ENCODE measurements at regions not wholly inside any gene's neighbourhood (a gene's known extent, or its start where the extent isn't known, plus 50 kb on each side); places are given as distances from the start of the nearest gene placed in this dataset.

- H3K27ac ChIP-seq = no peak overlapping the region
- TF ChIP-seq CTCF (IDR thresholded peaks at IDR 0.05) (no peak), ZFX (IDR thresholded peaks at IDR 0.05; ENCODE audit: borderline replicate concordance) (no peak)
Observed at GRCh38 chr3:41097896-41098496, 101.3 kb upstream of the CTNNB1 start.

- no peak overlapping the region for H3K27ac ChIP-seq
- TF ChIP-seq CTCF (IDR thresholded peaks at IDR 0.05) (no peak), ZFX (IDR thresholded peaks at IDR 0.05; ENCODE audit: borderline replicate concordance) (no peak)
Observed at GRCh38 chr3:41101231-41101630, 98.1 kb upstream of the CTNNB1 start.

- TF ChIP-seq ZFX (IDR thresholded peaks at IDR 0.05; ENCODE audit: borderline replicate concordance) (no peak), CTCF (IDR thresholded peaks at IDR 0.05) (no peak)
- no peak overlapping the region for H3K27ac ChIP-seq
Observed at GRCh38 chr3:41102053-41102556, 97.2 kb upstream of the CTNNB1 start.

- H3K27ac ChIP-seq = no peak overlapping the region
- no peak for TF ChIP-seq CTCF (IDR thresholded peaks at IDR 0.05)
- no peak for TF ChIP-seq ZFX (IDR thresholded peaks at IDR 0.05; ENCODE audit: borderline replicate concordance)
Observed at GRCh38 chr3:41102750-41103149, 96.6 kb upstream of the CTNNB1 start.

GRCh38 chr3:41103200-41103599, 96.1 kb upstream of the CTNNB1 start:
- no peak overlapping the region for H3K27ac ChIP-seq
- TF ChIP-seq ZFX (IDR thresholded peaks at IDR 0.05; ENCODE audit: borderline replicate concordance) (no peak), CTCF (IDR thresholded peaks at IDR 0.05) (no peak)

GRCh38 chr3:41104147-41104546, 95.2 kb upstream of the CTNNB1 start:
- no peak overlapping the region for H3K27ac ChIP-seq
- TF ChIP-seq ZFX (IDR thresholded peaks at IDR 0.05; ENCODE audit: borderline replicate concordance) (no peak), CTCF (IDR thresholded peaks at IDR 0.05) (no peak)

GRCh38 chr3:41106691-41107090, 92.6 kb upstream of the CTNNB1 start:
- TF ChIP-seq CTCF (IDR thresholded peaks at IDR 0.05) (no peak), ZFX (IDR thresholded peaks at IDR 0.05; ENCODE audit: borderline replicate concordance) (no peak)

More at GRCh38 chr3:41106691-41107090, 92.6 kb upstream of the CTNNB1 start:
- H3K27ac ChIP-seq = no peak overlapping the region
